Fibroblast of pulmonary artery (primary cell): ENCODE measurements at regions not wholly inside any gene's neighbourhood (a gene's known extent, or its start where the extent isn't known, plus 50 kb on each side); places are given as distances from the start of the nearest gene placed in this dataset.
A peak's percentile ranks its signal among the peaks of the same experiment; 100 is the strongest.

Source experiments
- DNase-seq: peaks from one replicate; pipeline ENCODE4 v3.0.0-alpha.2; 2010; ENCODE audit warnings: low read depth
- H3K4me3 ChIP-seq: replicated peaks from 2 replicates; pipeline ENCODE4 v1.5.1; 2011; ENCODE audit warnings: low read depth, mild to moderate bottlenecking, control low read depth, low read length, moderate library complexity
- TF ChIP-seq, protein P1 (sequence below): IDR thresholded peaks from 2 replicates; pipeline ENCODE4 v1.5.1; 2011; ENCODE audit warnings: mild to moderate bottlenecking, control low read depth, low read length, inconsistent platforms; ENCODE audit errors: missing control alignments

DNA sequence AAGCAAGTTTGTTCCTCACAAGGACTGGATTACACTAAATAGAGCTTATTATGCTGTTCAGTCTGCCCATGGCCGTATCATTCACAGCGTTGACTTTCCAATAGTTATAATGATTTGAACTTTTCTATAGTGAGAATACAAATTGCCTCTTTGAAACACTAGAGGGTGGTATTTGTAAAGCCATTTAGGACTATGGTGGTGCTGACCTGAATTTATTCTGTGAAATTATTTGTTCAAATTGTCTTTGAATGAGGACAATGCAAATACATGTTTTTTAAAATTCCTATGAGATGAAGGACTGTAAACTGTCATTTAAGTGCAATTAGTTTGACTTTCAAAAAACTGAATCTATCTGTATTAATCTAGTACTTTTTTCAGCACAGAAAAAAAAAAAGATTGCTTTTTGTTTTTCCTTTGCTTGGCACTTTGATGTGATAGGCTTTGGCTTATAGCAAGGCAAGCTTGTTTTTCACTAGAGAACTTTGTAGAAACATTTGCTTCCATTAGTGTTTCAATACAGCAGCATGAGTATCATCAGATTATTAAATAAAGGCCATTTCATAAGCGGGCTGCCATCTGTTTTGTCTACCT, 122.7 kb upstream of the TMEM229A start:
- TF ChIP-seq, protein P1, sequence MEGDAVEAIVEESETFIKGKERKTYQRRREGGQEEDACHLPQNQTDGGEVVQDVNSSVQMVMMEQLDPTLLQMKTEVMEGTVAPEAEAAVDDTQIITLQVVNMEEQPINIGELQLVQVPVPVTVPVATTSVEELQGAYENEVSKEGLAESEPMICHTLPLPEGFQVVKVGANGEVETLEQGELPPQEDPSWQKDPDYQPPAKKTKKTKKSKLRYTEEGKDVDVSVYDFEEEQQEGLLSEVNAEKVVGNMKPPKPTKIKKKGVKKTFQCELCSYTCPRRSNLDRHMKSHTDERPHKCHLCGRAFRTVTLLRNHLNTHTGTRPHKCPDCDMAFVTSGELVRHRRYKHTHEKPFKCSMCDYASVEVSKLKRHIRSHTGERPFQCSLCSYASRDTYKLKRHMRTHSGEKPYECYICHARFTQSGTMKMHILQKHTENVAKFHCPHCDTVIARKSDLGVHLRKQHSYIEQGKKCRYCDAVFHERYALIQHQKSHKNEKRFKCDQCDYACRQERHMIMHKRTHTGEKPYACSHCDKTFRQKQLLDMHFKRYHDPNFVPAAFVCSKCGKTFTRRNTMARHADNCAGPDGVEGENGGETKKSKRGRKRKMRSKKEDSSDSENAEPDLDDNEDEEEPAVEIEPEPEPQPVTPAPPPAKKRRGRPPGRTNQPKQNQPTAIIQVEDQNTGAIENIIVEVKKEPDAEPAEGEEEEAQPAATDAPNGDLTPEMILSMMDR = peak; percentile 60
- peak; percentile 41 for DNase-seq
- H3K4me3 ChIP-seq = no peak overlapping the region

- DNase-seq = peak; percentile 57
- TF ChIP-seq, protein P1 = peak; percentile 39
- no peak overlapping the region for H3K4me3 ChIP-seq
Observed at GRCh38 chr7:124152859-124153692, 120.2 kb upstream of the TMEM229A start.

- TF ChIP-seq, protein P1 = no peak
- no peak overlapping the region for H3K4me3 ChIP-seq
- no peak for DNase-seq
Observed at GRCh38 chr7:124137664-124138063, 104.8 kb upstream of the TMEM229A start.

DNA sequence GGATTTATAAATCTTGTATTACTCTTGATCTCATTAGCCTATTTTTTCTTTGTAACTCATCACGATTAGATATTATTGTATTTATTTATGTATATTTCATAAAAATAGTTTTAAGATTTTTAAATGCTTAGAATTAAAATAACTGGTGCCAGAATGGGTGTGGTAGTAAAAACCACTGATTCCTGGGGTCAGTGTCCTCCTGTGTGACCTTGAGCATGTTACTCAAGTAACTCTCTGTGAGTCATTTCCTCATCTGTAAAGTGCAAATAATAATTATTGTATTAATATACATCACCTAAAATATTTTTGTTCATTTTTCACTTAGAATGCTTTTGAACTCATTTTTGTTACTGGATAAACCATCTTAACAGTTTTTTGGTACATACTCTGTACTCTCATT, 91.3 kb upstream of the TMEM229A start:
- DNase-seq = peak; percentile 2
- no peak overlapping the region for H3K4me3 ChIP-seq
- TF ChIP-seq, protein P1 = no peak

DNA sequence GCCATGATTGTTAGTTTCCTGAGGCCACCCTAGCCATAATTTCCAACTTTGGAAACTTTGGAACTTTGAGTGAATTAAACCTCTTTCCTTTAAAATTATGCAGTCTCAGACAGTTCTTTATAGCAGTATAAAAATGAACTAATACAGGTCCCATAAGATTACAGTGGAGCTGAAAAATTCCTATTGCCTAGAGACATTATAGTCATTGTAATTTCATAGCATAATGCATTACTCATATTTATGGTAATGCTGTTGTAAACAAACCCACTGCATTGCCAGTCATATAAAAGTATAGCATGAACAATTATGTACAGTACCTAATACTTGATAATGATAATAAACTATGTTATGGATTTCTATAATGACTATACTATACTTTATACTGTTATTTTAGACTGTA, 88.0 kb upstream of the TMEM229A start:
- no peak overlapping the region for H3K4me3 ChIP-seq
- no peak for DNase-seq
- TF ChIP-seq, protein P1 = no peak

GRCh38 chr7:124113045-124113444, 80.2 kb upstream of the TMEM229A start:
- no peak for DNase-seq
- TF ChIP-seq, protein P1 = no peak
- no peak overlapping the region for H3K4me3 ChIP-seq
